ENCODE measurements at regions not wholly inside any gene's neighbourhood (a gene's known extent, or its start where the extent isn't known, plus 50 kb on each side); places are given as distances from the start of the nearest gene placed in this dataset.

- TF ChIP-seq ELK1 (CRISPR knock-in tag; IDR thresholded peaks at IDR 0.05) (no peak), ZNF696 (CRISPR knock-in tag; conservative IDR thresholded peaks at IDR 0.05) (no peak), NCOA6 (IDR thresholded peaks at IDR 0.05) (no peak), RBM17 (IDR thresholded peaks at IDR 0.05; ENCODE audit: borderline replicate concordance, low read depth, low read length) (no peak), ZNF407 (IDR thresholded peaks at IDR 0.05; ENCODE audit: low read depth) (no peak), ZEB2 (IDR thresholded peaks at IDR 0.05) (no peak), PPARD (CRISPR knock-in tag; IDR thresholded peaks at IDR 0.05) (no peak)
Measured at GRCh38 chr2:239621611-239622010, 220.8 kb upstream of the HDAC4 start (continued).
